Smooth muscle cell (in vitro differentiated cells): ENCODE measurements at regions not wholly inside any gene's neighbourhood (a gene's known extent, or its start where the extent isn't known, plus 50 kb on each side); places are given as distances from the start of the nearest gene placed in this dataset.

Experiments
- DNase-seq: peaks from one replicate; lab custom pipeline; 2025; ENCODE audit not compliant: unreplicated experiment; lab: John Stamatoyannopoulos, UW
- H2AFZ ChIP-seq: fragments of 200-600 bp; sonication (generic); 2 replicates; pipeline ENCODE4 v1.6.0; 2016; ENCODE audit warnings: antibody characterized with exemption, low read depth, mild to moderate bottlenecking
- H3F3A ChIP-seq: fragments of 200-600 bp; sonication (generic); 2 replicates; pipeline ENCODE4 v1.6.0; 2017; ENCODE audit warnings: antibody characterized with exemption, low read depth
- H3K27ac ChIP-seq: fragments of 200-600 bp; sonication (generic); 2 replicates; pipeline ENCODE4 v1.5.1; 2016; ENCODE audit warnings: low read depth, mild to moderate bottlenecking
- H3K27me3 ChIP-seq: fragments of 200-600 bp; sonication (generic); 2 replicates; pipeline ENCODE4 v1.6.1; 2016; ENCODE audit warnings: low read depth, mild to moderate bottlenecking
- H3K36me3 ChIP-seq: fragments of 200-600 bp; sonication (generic); 2 replicates; pipeline ENCODE4 v1.5.1; 2016; ENCODE audit warnings: low read depth
- H3K4me1 ChIP-seq: fragments of 200-600 bp; sonication (generic); 2 replicates; pipeline ENCODE4 v1.5.1; 2016; ENCODE audit warnings: low read depth
- H3K4me2 ChIP-seq: fragments of 200-600 bp; sonication (generic); 2 replicates; pipeline ENCODE4 v1.6.0; 2016; ENCODE audit warnings: mild to moderate bottlenecking
- H3K4me3 ChIP-seq: fragments of 200-600 bp; sonication (generic); 2 replicates; pipeline ENCODE4 v1.5.1; 2016; ENCODE audit warnings: mild to moderate bottlenecking
- H3K79me2 ChIP-seq: fragments of 200-600 bp; sonication (generic); 2 replicates; pipeline ENCODE4 v1.6.0; 2016; ENCODE audit warnings: low read depth, mild to moderate bottlenecking
- H3K9ac ChIP-seq: fragments of 200-600 bp; sonication (generic); 2 replicates; pipeline ENCODE4 v1.6.0; 2016; ENCODE audit warnings: low read depth
- H3K9me3 ChIP-seq: fragments of 200-600 bp; sonication (generic); replicated peaks from 2 replicates; pipeline ENCODE4 v1.5.1; 2016; ENCODE audit warnings: low read depth
- H4K20me1 ChIP-seq: fragments of 200-600 bp; sonication (generic); 2 replicates; pipeline ENCODE4 v1.6.0; 2016; ENCODE audit warnings: low read depth
- WGBS: methylation state at CpG from one replicate; pipeline ENCODE4 v1.1.7; 2016; ENCODE audit warnings: low lambda C conversion rate; 5-methylcytosine and 5-hydroxymethylcytosine counted together
- TF ChIP-seq, protein P1 (sequence below): fragments of 200-600 bp; sonication (generic); IDR thresholded peaks from 2 replicates; pipeline ENCODE4 v1.5.1; 2017; ENCODE audit warnings: borderline replicate concordance, mild to moderate bottlenecking, antibody characterized with exemption; ENCODE audit not compliant: insufficient read depth, poor library complexity, severe bottlenecking

DNA sequence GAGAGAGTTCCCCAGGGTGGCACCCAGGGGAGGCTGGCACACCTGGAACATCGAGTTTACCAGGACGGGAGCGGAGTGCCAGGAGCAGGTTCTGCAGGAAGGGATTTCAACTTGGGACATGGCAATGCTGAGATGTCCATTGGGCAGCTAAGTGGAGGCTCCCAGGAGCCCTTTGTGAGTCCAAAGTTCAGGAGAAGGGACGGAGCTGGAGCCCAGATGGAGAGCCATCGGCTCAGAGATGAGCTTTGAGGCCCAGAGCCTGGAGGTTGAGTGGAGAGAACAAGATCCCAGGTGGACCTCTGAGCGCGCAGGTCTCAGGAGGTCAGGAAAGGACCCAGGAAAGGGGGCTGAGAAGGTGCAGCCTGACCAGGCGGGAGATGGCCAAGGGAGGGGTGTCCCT is 67.5 kb upstream of the AFDN start:
- Histone ChIP-seq H2AFZ (no peak overlapping the region), H3K79me2 (no peaks in the 10 kb centered on the region), H3K9me3 (no peaks in the 10 kb centered on the region), H3K4me2 (no peak overlapping the region), H3K4me3 (no peak overlapping the region), H3F3A (no peaks in the 10 kb centered on the region), H3K27me3 (no peaks in the 10 kb centered on the region), H3K27ac (no peak overlapping the region), H3K9ac (no peak overlapping the region), H4K20me1 (no peaks in the 10 kb centered on the region), H3K36me3 (no peaks in the 10 kb centered on the region), H3K4me1 (no peaks in the 10 kb centered on the region)
- TF ChIP-seq, protein P1, sequence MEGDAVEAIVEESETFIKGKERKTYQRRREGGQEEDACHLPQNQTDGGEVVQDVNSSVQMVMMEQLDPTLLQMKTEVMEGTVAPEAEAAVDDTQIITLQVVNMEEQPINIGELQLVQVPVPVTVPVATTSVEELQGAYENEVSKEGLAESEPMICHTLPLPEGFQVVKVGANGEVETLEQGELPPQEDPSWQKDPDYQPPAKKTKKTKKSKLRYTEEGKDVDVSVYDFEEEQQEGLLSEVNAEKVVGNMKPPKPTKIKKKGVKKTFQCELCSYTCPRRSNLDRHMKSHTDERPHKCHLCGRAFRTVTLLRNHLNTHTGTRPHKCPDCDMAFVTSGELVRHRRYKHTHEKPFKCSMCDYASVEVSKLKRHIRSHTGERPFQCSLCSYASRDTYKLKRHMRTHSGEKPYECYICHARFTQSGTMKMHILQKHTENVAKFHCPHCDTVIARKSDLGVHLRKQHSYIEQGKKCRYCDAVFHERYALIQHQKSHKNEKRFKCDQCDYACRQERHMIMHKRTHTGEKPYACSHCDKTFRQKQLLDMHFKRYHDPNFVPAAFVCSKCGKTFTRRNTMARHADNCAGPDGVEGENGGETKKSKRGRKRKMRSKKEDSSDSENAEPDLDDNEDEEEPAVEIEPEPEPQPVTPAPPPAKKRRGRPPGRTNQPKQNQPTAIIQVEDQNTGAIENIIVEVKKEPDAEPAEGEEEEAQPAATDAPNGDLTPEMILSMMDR: no peak
- 96% methylated on average over 8 of the region's 8 CpGs for WGBS
- no peak for DNase-seq

DNA sequence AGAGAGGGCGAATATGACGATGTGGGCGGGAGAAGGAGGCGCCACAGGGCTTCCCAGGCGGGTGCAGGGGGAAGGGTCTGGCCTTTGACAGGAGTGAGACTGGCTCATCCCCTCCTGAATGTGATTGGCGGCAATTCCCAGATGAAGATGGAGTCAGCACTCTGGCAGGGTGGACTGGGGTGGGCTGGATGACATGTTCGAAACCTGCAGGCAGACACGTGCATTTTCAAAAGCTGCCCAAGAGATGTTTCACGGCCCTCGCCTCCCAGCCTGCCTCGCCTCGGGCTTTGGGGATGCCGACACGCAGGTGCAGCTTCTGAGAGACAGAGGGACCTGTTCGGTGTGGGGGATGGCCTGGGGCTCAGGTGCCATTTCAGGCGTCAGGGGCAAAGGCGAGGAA is 66.8 kb upstream of the AFDN start:
- no peak overlapping the region for H3K9ac ChIP-seq
- no peaks in the 10 kb centered on the region for H3K79me2 ChIP-seq
- TF ChIP-seq, protein P1: no peak
- H3K27me3 ChIP-seq: no peaks in the 10 kb centered on the region
- WGBS: 90% methylated on average over 17 of the region's 17 CpGs
- no peaks in the 10 kb centered on the region for H4K20me1 ChIP-seq
- no peak overlapping the region for H3K4me2 ChIP-seq
- H3K27ac ChIP-seq: no peak overlapping the region
- no peaks in the 10 kb centered on the region for H3K4me1 ChIP-seq
- no peaks in the 10 kb centered on the region for H3K9me3 ChIP-seq
- H3K4me3 ChIP-seq: no peak overlapping the region
- H2AFZ ChIP-seq: no peak overlapping the region
- H3F3A ChIP-seq: no peaks in the 10 kb centered on the region
- DNase-seq: no peak
- H3K36me3 ChIP-seq: no peaks in the 10 kb centered on the region

DNA sequence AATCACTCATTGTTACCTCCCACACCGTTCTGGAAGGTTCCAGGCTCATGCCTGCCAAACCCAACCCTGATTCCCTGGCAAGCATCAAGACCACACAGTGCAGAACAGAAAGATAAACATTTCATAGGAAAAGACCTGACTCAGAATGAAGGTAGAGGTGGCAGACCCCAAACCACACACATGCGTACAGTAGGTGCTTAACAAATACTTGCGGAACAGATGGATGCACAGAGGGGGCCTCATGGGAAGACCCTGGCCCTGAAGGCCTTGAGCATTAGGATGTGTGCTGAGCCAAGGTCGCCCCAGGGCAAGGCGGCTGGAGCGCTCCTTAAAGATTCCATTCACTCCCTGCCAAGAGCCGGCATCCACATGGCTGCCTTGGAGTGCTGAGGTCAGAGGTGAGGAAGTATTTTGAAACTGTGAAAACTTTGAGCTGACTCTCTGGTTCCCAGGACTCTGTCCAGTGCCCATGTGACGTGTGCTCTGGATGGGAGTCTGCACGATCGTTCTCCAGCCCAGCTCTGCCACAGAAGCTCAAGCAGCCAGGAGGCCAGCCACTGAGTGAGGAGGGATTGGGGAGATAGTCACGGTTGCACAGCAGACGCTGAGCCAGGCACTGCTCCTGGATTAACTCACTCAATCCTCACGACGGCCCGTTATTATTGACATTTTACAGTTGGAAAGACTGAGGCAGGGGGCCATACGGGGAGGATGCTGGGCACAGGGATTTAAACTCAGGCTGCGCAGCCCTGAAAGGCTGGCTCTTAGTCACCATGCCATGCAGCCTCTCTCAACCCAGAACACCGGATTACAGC is 65.5 kb upstream of the AFDN start:
- Histone ChIP-seq H3K27ac (no peak overlapping the region), H3F3A (no peaks in the 10 kb centered on the region), H3K27me3 (no peaks in the 10 kb centered on the region), H4K20me1 (no peaks in the 10 kb centered on the region), H3K4me2 (no peak overlapping the region), H3K4me3 (no peak overlapping the region), H3K79me2 (no peaks in the 10 kb centered on the region), H2AFZ (no peak overlapping the region), H3K36me3 (no peaks in the 10 kb centered on the region), H3K9me3 (no peaks in the 10 kb centered on the region), H3K9ac (no peak overlapping the region), H3K4me1 (no peaks in the 10 kb centered on the region)
- DNase-seq: peak; percentile 14
- TF ChIP-seq, protein P1: no peak
- 52% methylated on average over 17 of the region's 18 CpGs for WGBS

DNA sequence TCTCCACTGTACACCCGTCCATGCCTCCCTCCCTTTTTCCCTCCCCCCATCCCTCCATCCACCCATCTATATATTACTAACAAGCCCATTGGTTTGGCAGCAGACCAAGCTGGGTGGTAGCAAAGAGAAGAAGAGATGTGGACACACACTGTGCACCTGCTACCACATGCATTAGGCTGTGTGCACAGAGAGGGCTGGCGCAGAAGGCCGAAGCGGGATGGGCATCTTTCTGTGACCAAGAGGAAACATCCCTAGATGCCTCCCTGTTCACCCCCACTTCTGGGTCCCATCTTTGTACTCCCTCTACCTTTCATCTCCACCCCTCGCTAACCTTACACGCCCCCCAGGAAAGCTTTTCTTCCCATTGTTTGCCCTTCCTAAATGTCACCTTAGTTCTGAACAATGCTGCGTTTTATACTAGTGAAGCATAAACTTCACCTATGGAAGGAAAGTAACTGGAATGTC is 64.9 kb upstream of the AFDN start:
- Histone ChIP-seq H3K4me2 (no peak overlapping the region), H3K27me3 (no peaks in the 10 kb centered on the region), H4K20me1 (no peaks in the 10 kb centered on the region), H3K9me3 (no peaks in the 10 kb centered on the region), H3F3A (no peaks in the 10 kb centered on the region), H3K9ac (no peak overlapping the region), H3K4me1 (no peaks in the 10 kb centered on the region), H3K4me3 (no peak overlapping the region), H3K27ac (no peak overlapping the region), H3K79me2 (no peaks in the 10 kb centered on the region), H3K36me3 (no peaks in the 10 kb centered on the region), H2AFZ (no peak overlapping the region)
- no peak for DNase-seq
- TF ChIP-seq, protein P1: no peak
- 82% methylated on average over 7 of the region's 7 CpGs for WGBS
